ENCODE measurements at regions not wholly inside any gene's neighbourhood (a gene's known extent, or its start where the extent isn't known, plus 50 kb on each side); places are given as distances from the start of the nearest gene placed in this dataset.

DNA sequence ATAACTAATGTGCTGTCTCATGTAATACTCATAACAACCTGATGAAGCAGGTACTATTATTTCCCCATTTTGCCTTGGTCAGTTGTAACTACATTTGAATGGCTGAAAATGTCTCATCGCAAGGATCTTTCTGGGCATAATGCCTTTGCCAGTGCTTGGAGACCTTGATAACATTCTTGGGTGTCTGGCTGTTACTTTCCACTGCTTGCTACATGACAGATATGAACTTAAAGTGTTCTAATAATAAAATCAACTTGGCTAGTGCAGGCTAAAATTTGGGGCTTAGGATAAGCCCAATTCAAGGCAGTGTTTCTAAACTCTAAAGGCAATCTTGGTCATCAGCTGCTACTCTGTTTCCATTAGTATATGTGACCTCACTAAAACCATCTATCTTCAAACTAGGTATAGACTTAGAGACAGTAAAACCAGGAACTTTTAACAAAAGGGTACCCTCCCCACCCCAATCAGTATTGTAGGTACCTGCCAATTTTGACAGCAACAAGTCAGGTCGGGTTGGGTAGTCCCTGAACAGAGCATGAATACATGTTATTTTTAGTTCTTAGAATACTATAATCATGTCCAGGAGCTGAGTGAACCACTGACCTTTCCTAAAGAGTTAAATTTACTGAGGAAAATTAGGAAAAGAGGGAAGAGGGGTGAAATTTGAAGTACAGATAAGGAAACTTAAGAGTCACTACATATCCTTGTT is 68.2 kb upstream of the AHR start:
- TF ChIP-seq, protein P1, sequence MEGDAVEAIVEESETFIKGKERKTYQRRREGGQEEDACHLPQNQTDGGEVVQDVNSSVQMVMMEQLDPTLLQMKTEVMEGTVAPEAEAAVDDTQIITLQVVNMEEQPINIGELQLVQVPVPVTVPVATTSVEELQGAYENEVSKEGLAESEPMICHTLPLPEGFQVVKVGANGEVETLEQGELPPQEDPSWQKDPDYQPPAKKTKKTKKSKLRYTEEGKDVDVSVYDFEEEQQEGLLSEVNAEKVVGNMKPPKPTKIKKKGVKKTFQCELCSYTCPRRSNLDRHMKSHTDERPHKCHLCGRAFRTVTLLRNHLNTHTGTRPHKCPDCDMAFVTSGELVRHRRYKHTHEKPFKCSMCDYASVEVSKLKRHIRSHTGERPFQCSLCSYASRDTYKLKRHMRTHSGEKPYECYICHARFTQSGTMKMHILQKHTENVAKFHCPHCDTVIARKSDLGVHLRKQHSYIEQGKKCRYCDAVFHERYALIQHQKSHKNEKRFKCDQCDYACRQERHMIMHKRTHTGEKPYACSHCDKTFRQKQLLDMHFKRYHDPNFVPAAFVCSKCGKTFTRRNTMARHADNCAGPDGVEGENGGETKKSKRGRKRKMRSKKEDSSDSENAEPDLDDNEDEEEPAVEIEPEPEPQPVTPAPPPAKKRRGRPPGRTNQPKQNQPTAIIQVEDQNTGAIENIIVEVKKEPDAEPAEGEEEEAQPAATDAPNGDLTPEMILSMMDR (IDR thresholded peaks at IDR 0.05): no peak
- TF ChIP-seq POLR2A (IDR thresholded peaks at IDR 0.05): no peak
